NCI-H526 (cell line): ENCODE measurements at regions not wholly inside any gene's neighbourhood (a gene's known extent, or its start where the extent isn't known, plus 50 kb on each side); places are given as distances from the start of the nearest gene placed in this dataset.

ENCODE experiments used
- DNase-seq, 2 experiments: peaks; one replicate each; lab custom pipeline; 2025; lab: John Stamatoyannopoulos, UW

- no peak for DNase-seq
Observed at GRCh38 chr5:12017007-12017406, 112.8 kb upstream of the CTNND2 start.

GRCh38 chr5:12016159-12016746 is 112.0 kb upstream of the CTNND2 start:
- no peak for DNase-seq

- DNase-seq = no peak
Observed at GRCh38 chr5:12013351-12013750, 109.1 kb upstream of the CTNND2 start.

- no peak for DNase-seq
Observed at GRCh38 chr5:12003680-12004079, 99.4 kb upstream of the CTNND2 start.

- DNase-seq = no peak
Observed at GRCh38 chr5:11998397-11998796, 94.2 kb upstream of the CTNND2 start.

GRCh38 chr5:11997942-11998341 is 93.7 kb upstream of the CTNND2 start:
- no peak for DNase-seq

GRCh38 chr5:11992518-11992917 is 88.3 kb upstream of the CTNND2 start:
- no peak for DNase-seq

GRCh38 chr5:11985993-11986392 is 81.7 kb upstream of the CTNND2 start:
- DNase-seq = no peak

GRCh38 chr5:11984196-11984595 is 80.0 kb upstream of the CTNND2 start:
- no peak for DNase-seq

- no peak for DNase-seq
Observed at GRCh38 chr5:11981986-11982385, 77.7 kb upstream of the CTNND2 start.

- no peak for DNase-seq
Observed at GRCh38 chr5:11977904-11978303, 73.7 kb upstream of the CTNND2 start.

GRCh38 chr5:11973469-11973868 is 69.2 kb upstream of the CTNND2 start:
- no peak for DNase-seq

- DNase-seq = no peak
Observed at GRCh38 chr5:11963227-11963626, 59.0 kb upstream of the CTNND2 start.

- DNase-seq = no peak
Observed at GRCh38 chr5:11962122-11962521, 57.9 kb upstream of the CTNND2 start.

GRCh38 chr5:11958321-11958720 is 54.1 kb upstream of the CTNND2 start:
- no peak for DNase-seq

GRCh38 chr5:11955331-11955730 is 51.1 kb upstream of the CTNND2 start:
- DNase-seq = no peak
